IMR-90 (cell line): ENCODE measurements at regions not wholly inside any gene's neighbourhood (a gene's known extent, or its start where the extent isn't known, plus 50 kb on each side); places are given as distances from the start of the nearest gene placed in this dataset.

Source experiments
- ATAC-seq: fragments of 200-7000 bp; cut with Tn5 transposase; 2 replicates; pipeline ENCODE4 v1.9.1; 2020; ENCODE audit warnings: low read depth, mild to moderate bottlenecking, moderate library complexity
- BruUV-seq: library from RNA; stranded (reverse); fragments of 400-500 nt; replicated peaks from 2 replicates; lab custom pipeline; 2021; lab: Mats Ljungman, UMichigan
- CTCF ChIA-PET: fragments of 300-600 bp; formaldehyde crosslinking; extraction: SDS; loops from one replicate; lab custom pipeline; 2021; ENCODE audit warnings: antibody characterized with exemption; lab: Yijun Ruan, JAX
- POLR2A ChIA-PET: fragments of 300-600 bp; sonication (Branson Sonifier 250); formaldehyde crosslinking; loops from one replicate; lab custom pipeline; 2022; ENCODE audit warnings: antibody characterized with exemption; ENCODE audit not compliant: unreplicated experiment; lab: Charles Lee
- DNase-seq: peaks from one replicate; pipeline ENCODE4 v3.0.0; 2013
- H2AFZ ChIP-seq: replicated peaks from 2 replicates; pipeline ENCODE3; 2013; ENCODE audit warnings: low read length, mild to moderate bottlenecking; ENCODE audit not compliant: poor library complexity
- H2AK5ac ChIP-seq: 2 replicates; pipeline ENCODE4 v1.6.1; 2013; ENCODE audit warnings: low read depth, low read length, inconsistent platforms
- H2AK9ac ChIP-seq: replicated peaks from 2 replicates; pipeline ENCODE3; 2013; ENCODE audit warnings: mild to moderate bottlenecking, low read depth, low read length, moderate library complexity; ENCODE audit not compliant: poor library complexity
- H2BK120ac ChIP-seq: 2 replicates; pipeline ENCODE4 v1.6.1; 2013; ENCODE audit warnings: low read depth, low read length, inconsistent platforms
- H2BK15ac ChIP-seq: 3 replicates; pipeline ENCODE4 v1.6.1; 2013; ENCODE audit warnings: low read depth, low read length, inconsistent platforms
- H2BK20ac ChIP-seq: 2 replicates; pipeline ENCODE4 v1.6.1; 2013; ENCODE audit warnings: low read depth, mild to moderate bottlenecking, inconsistent platforms, low read length, moderate library complexity
- H2BK5ac ChIP-seq: 2 replicates; pipeline ENCODE4 v1.6.1; 2013; ENCODE audit warnings: mild to moderate bottlenecking, low read depth, low read length, inconsistent platforms; ENCODE audit not compliant: poor library complexity, severe bottlenecking
- H3K14ac ChIP-seq: replicated peaks from 2 replicates; pipeline ENCODE4 v1.6.1; 2013; ENCODE audit warnings: low read depth, low read length, inconsistent platforms
- H3K18ac ChIP-seq: 2 replicates; pipeline ENCODE4 v1.6.1; 2013; ENCODE audit warnings: low read depth, low read length, control low read depth
- H3K23ac ChIP-seq: 2 replicates; pipeline ENCODE4 v1.6.1; 2013; ENCODE audit warnings: low read depth, low read length, inconsistent platforms
- H3K27ac ChIP-seq: 2 replicates; pipeline ENCODE4 v1.5.1; 2013; ENCODE audit warnings: mild to moderate bottlenecking, control low read depth, low read length; ENCODE audit not compliant: insufficient read depth
- H3K27me3 ChIP-seq: 2 replicates; pipeline ENCODE4 v1.6.1; 2013; ENCODE audit warnings: low read length; ENCODE audit not compliant: control insufficient read depth, insufficient read depth
- H3K36me3 ChIP-seq: 2 replicates; pipeline ENCODE4 v1.6.1; 2013; ENCODE audit warnings: low read length, mixed read lengths; ENCODE audit not compliant: control insufficient read depth, insufficient read depth
- H3K4ac ChIP-seq: 2 replicates; pipeline ENCODE4 v1.6.1; 2013; ENCODE audit warnings: low read depth, low read length, inconsistent platforms
- H3K4me1 ChIP-seq: 2 replicates; pipeline ENCODE4 v1.6.1; 2013; ENCODE audit warnings: low read length, mixed read lengths; ENCODE audit not compliant: control insufficient read depth, insufficient read depth
- H3K4me2 ChIP-seq: 2 replicates; pipeline ENCODE4 v1.6.1; 2013; ENCODE audit warnings: low read depth, mild to moderate bottlenecking, control low read depth, low read length, moderate library complexity
- H3K4me3 ChIP-seq: 2 replicates; pipeline ENCODE4 v1.5.1; 2013; ENCODE audit warnings: low read depth, mild to moderate bottlenecking, control low read depth, low read length, moderate library complexity; ENCODE audit not compliant: insufficient read depth
- H3K56ac ChIP-seq: 2 replicates; pipeline ENCODE4 v1.6.1; 2013; ENCODE audit warnings: low read length, inconsistent platforms; ENCODE audit not compliant: insufficient read depth; ENCODE audit errors: extremely low read depth
- H3K79me1 ChIP-seq, 2 experiments: 2 replicates each; pipeline ENCODE4 v1.6.1; 2013; ENCODE audit warnings: low read length in 2 of 2, inconsistent platforms in 1 of 2, low read depth in 1 of 2
- H3K9ac ChIP-seq: 2 replicates; pipeline ENCODE4 v1.6.1; 2013; ENCODE audit warnings: low read depth, low read length, control low read depth
- H3K9me1 ChIP-seq: 2 replicates; pipeline ENCODE4 v1.6.1; 2013; ENCODE audit warnings: low read length, inconsistent platforms; ENCODE audit not compliant: insufficient read depth
- H3K9me3 ChIP-seq: 2 replicates; pipeline ENCODE4 v1.6.1; 2013; ENCODE audit warnings: low read length; ENCODE audit not compliant: control insufficient read depth, insufficient read depth
- H4K20me1 ChIP-seq: 2 replicates; pipeline ENCODE4 v1.6.1; 2013; ENCODE audit warnings: low read length, inconsistent platforms; ENCODE audit not compliant: insufficient read depth
- H4K5ac ChIP-seq: 2 replicates; pipeline ENCODE4 v1.6.1; 2013; ENCODE audit warnings: mild to moderate bottlenecking, low read depth, low read length, control low read depth
- H4K8ac ChIP-seq, 2 experiments: 2 replicates each; pipeline ENCODE4 v1.6.1; 2013; ENCODE audit warnings: low read depth in 2 of 2, low read length in 2 of 2, control low read depth in 1 of 2, inconsistent platforms in 1 of 2
- H4K91ac ChIP-seq: 2 replicates; pipeline ENCODE4 v1.6.1; 2013; ENCODE audit warnings: low read depth, low read length, inconsistent platforms; ENCODE audit not compliant: insufficient read depth
- CHD1 ChIP-seq: IDR thresholded peaks from 2 replicates; pipeline ENCODE4 v1.6.1; 2012; ENCODE audit warnings: low read depth, low read length, improper control_type of control experiment
- FOS ChIP-seq: fragments of 150-350 bp; IDR thresholded peaks from 2 replicates; pipeline ENCODE4 v1.6.1; 2016; ENCODE audit warnings: low read depth, low read length
- MAFK ChIP-seq: IDR thresholded peaks from 2 replicates; pipeline ENCODE4 v1.6.1; 2012; ENCODE audit warnings: low read depth, low read length, improper control_type of control experiment
- MAZ ChIP-seq: IDR thresholded peaks from 2 replicates; pipeline ENCODE4 v1.6.1; 2012; ENCODE audit warnings: low read depth, mild to moderate bottlenecking, low read length, improper control_type of control experiment, moderate library complexity, borderline replicate concordance
- MXI1 ChIP-seq: IDR thresholded peaks from 2 replicates; pipeline ENCODE4 v1.6.1; 2012; ENCODE audit warnings: low read depth, mild to moderate bottlenecking, low read length, moderate library complexity, borderline replicate concordance
- POLR2A ChIP-seq: IDR thresholded peaks from 2 replicates; pipeline ENCODE4 v1.6.1; 2012; ENCODE audit warnings: mild to moderate bottlenecking, low read depth, low read length
- RAD21 ChIP-seq: IDR thresholded peaks from 2 replicates; pipeline ENCODE4 v1.6.1; 2012; ENCODE audit warnings: low read length, improper control_type of control experiment
- RCOR1 ChIP-seq: IDR thresholded peaks from 2 replicates; pipeline ENCODE4 v1.6.1; 2012; ENCODE audit warnings: mild to moderate bottlenecking, low read length, improper control_type of control experiment; ENCODE audit not compliant: insufficient replicate concordance
- RFX5 ChIP-seq: IDR thresholded peaks from 2 replicates; pipeline ENCODE4 v1.8.0; 2012; ENCODE audit warnings: low read depth, mild to moderate bottlenecking, low read length, moderate library complexity
- SMC3 ChIP-seq: fragments of 150-350 bp; IDR thresholded peaks from 2 replicates; pipeline ENCODE4 v1.6.1; 2016; ENCODE audit warnings: low read depth, mild to moderate bottlenecking, antibody characterized with exemption, low read length, moderate library complexity
- WGBS, 2 experiments: methylation state at CpG; one replicate each; pipeline versions ENCODE4 v1.1.5 to v1.1.7; 2013; ENCODE audit warnings: missing lambda C conversion rate in 2 of 2; ENCODE audit not compliant: insufficient read length in 1 of 2; ENCODE audit errors: extremely low coverage in 2 of 2; 5-methylcytosine and 5-hydroxymethylcytosine counted together
- dilution Hi-C: fragments of 300-500 bp; cut with HindIII; formaldehyde crosslinking; loops from one replicate; pipeline ENCODE4 v1.14.3; 2018; ENCODE audit warnings: low sequenced_read_pairs; ENCODE audit not compliant: unreplicated experiment
- in situ Hi-C: fragments of 300-500 bp; cut with MboI; formaldehyde crosslinking; loops from 3 replicates; pipeline ENCODE4 v1.14.3; 2019; ENCODE audit warnings: low sequenced_read_pairs, inconsistent platforms, mixed read lengths
- intact Hi-C: fragments of 100-400 bp; cut with micrococcal nuclease; formaldehyde crosslinking; loops from 2 replicates; pipeline ENCODE4 v1.10.0; 2022
- TF ChIP-seq, protein P1 (sequence below): conservative IDR thresholded peaks from 2 replicates; pipeline ENCODE4 v1.5.1; 2012; ENCODE audit warnings: mild to moderate bottlenecking, low read depth, low read length, improper control_type of control experiment

DNA sequence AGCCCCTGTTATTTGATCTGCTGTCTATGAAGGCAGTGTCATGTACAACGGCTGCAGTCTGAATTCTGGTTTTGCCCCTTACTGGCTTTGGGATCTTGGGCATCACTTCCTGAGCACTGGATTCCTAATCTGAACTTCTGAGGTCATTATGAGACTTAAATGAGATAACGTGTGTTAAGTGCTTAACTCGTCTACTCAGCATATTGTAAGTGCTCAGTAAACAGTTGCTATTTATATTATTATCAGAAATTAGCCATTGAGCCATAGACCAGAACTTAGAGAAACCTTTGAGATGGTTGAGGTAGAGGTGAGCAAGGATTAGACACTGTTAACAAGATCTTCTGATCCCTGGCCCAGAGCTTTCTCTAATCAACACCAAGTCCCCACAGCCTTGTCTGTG, 284.1 kb upstream of the ONECUT1 start:
- no peaks in the 10 kb centered on the region for H3K36me3 ChIP-seq
- BruUV-seq = no TSS peak
- peaks cover 26% of the 10 kb centered on the region for H3K9me3 ChIP-seq
- H3K27ac ChIP-seq = no peak overlapping the region
- intact Hi-C loops (no loop called here), in situ Hi-C loops (no loop called here), dilution Hi-C loops (no loop called here)
- no peaks in the 10 kb centered on the region for H3K9me1 ChIP-seq
- no peak overlapping the region for H3K4ac ChIP-seq
- H4K20me1 ChIP-seq = no peaks in the 10 kb centered on the region
- ATAC-seq (no peak), DNase-seq (no peak)
- no peaks in the 10 kb centered on the region for H3K27me3 ChIP-seq
- H3K23ac ChIP-seq = no peak overlapping the region
- no peak overlapping the region for H2BK120ac ChIP-seq
- no peak overlapping the region for H2BK5ac ChIP-seq
- no peak overlapping the region for H4K91ac ChIP-seq
- no peak overlapping the region for H2AFZ ChIP-seq
- no peak overlapping the region for H2BK20ac ChIP-seq
- H4K5ac ChIP-seq = no peak overlapping the region
- no peak overlapping the region for H2AK9ac ChIP-seq
- H3K9ac ChIP-seq = no peak overlapping the region
- POLR2A ChIA-PET = no interaction called here
- no peak overlapping the region for H2AK5ac ChIP-seq
- no peak overlapping the region for H2BK15ac ChIP-seq
- WGBS, 2 experiments = no CpG with 5 or more reads among the region's 3 CpGs
- CTCF ChIA-PET = no interaction called here
- no peak overlapping the region for H3K4me3 ChIP-seq
- H3K79me1 ChIP-seq = no peaks in the 10 kb centered on the region
- H4K8ac ChIP-seq = no peak overlapping the region
- H3K18ac ChIP-seq = no peak overlapping the region
- H3K56ac ChIP-seq = no peak overlapping the region
- no peak overlapping the region for H3K4me2 ChIP-seq
- H3K14ac ChIP-seq = no peak overlapping the region
- H3K4me1 ChIP-seq = no peaks in the 10 kb centered on the region
- no peak for TF ChIP-seq RFX5
- TF ChIP-seq MXI1 = no peak
- TF ChIP-seq MAFK = no peak
- no peak for TF ChIP-seq RCOR1
- TF ChIP-seq, protein P1, sequence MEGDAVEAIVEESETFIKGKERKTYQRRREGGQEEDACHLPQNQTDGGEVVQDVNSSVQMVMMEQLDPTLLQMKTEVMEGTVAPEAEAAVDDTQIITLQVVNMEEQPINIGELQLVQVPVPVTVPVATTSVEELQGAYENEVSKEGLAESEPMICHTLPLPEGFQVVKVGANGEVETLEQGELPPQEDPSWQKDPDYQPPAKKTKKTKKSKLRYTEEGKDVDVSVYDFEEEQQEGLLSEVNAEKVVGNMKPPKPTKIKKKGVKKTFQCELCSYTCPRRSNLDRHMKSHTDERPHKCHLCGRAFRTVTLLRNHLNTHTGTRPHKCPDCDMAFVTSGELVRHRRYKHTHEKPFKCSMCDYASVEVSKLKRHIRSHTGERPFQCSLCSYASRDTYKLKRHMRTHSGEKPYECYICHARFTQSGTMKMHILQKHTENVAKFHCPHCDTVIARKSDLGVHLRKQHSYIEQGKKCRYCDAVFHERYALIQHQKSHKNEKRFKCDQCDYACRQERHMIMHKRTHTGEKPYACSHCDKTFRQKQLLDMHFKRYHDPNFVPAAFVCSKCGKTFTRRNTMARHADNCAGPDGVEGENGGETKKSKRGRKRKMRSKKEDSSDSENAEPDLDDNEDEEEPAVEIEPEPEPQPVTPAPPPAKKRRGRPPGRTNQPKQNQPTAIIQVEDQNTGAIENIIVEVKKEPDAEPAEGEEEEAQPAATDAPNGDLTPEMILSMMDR = no peak
- TF ChIP-seq MAZ = no peak
- TF ChIP-seq CHD1 = no peak
- TF ChIP-seq POLR2A = no peak
- TF ChIP-seq RAD21 = no peak
- no peak for TF ChIP-seq SMC3
- no peak for TF ChIP-seq FOS
